WTC11 (cell line): ENCODE measurements at regions not wholly inside any gene's neighbourhood (a gene's known extent, or its start where the extent isn't known, plus 50 kb on each side); places are given as distances from the start of the nearest gene placed in this dataset.

Experiments
- ATAC-seq: fragments of 200-7000 bp; cut with Tn5 transposase; 2 replicates; pipeline ENCODE4 v1.10.0; 2021; ENCODE audit warnings: mild to moderate bottlenecking, moderate library complexity
- CTCF ChIA-PET: fragments of 300-600 bp; sonication (Branson Sonifier 250); formaldehyde crosslinking; loops from one replicate; lab custom pipeline; 2021; ENCODE audit warnings: antibody characterized with exemption; lab: Charles Lee
- POLR2A ChIA-PET: fragments of 350-600 bp; sonication (Branson Sonifier 250); formaldehyde crosslinking; loops from one replicate; lab custom pipeline; 2021; ENCODE audit warnings: antibody characterized with exemption; lab: Charles Lee
- DNase-seq: peaks from one replicate; pipeline ENCODE4 v3.0.0; 2021; ENCODE audit warnings: low spot score
- H3K27ac Mint-ChIP-seq: 2 replicates; pipeline ENCODE4 v1.8.0; 2021; ENCODE audit warnings: mixed read lengths
- H3K27me3 Mint-ChIP-seq: 2 replicates; pipeline ENCODE4 v1.8.0; 2021; ENCODE audit warnings: low read depth, mild to moderate bottlenecking, moderate library complexity, mixed read lengths
- H3K36me3 Mint-ChIP-seq: 2 replicates; pipeline ENCODE4 v1.8.0; 2021; ENCODE audit warnings: mixed read lengths
- H3K4me1 Mint-ChIP-seq: 2 replicates; pipeline ENCODE4 v1.8.0; 2022; ENCODE audit warnings: mixed read lengths
- H3K4me3 Mint-ChIP-seq: 2 replicates; pipeline ENCODE4 v1.8.0; 2021; ENCODE audit warnings: mild to moderate bottlenecking, moderate library complexity, mixed read lengths
- H3K9me3 Mint-ChIP-seq: 2 replicates; pipeline ENCODE4 v1.8.0; 2021; ENCODE audit warnings: mixed read lengths
- ATF6 ChIP-seq: sonication (generic); formaldehyde crosslinking; IDR thresholded peaks from 2 replicates; pipeline ENCODE4 v1.8.1; 2023; ENCODE audit warnings: mild to moderate bottlenecking, missing genetic modification reagents
- ELF4 ChIP-seq: sonication (generic); formaldehyde crosslinking; IDR thresholded peaks from 2 replicates; pipeline ENCODE4 v1.8.1; 2022; ENCODE audit warnings: low read depth, mild to moderate bottlenecking, moderate library complexity, missing genetic modification reagents
- FOXP1 ChIP-seq: sonication (generic); formaldehyde crosslinking; IDR thresholded peaks from 2 replicates; pipeline ENCODE4 v1.8.0; 2022; ENCODE audit warnings: missing genetic modification reagents, mild to moderate bottlenecking, moderate library complexity, borderline replicate concordance
- IRF2 ChIP-seq: sonication (generic); formaldehyde crosslinking; IDR thresholded peaks from 2 replicates; pipeline ENCODE4 v1.8.0; 2022; ENCODE audit warnings: low read depth, missing genetic modification reagents, borderline replicate concordance
- JUN ChIP-seq: sonication (generic); formaldehyde crosslinking; IDR thresholded peaks from 2 replicates; pipeline ENCODE4 v1.8.0; 2023; ENCODE audit warnings: mild to moderate bottlenecking, missing genetic modification reagents
- MAX ChIP-seq: sonication (generic); formaldehyde crosslinking; IDR thresholded peaks from 2 replicates; pipeline ENCODE4 v1.8.0; 2022; ENCODE audit warnings: mild to moderate bottlenecking, missing genetic modification reagents
- NR3C1 ChIP-seq: sonication (generic); formaldehyde crosslinking; conservative IDR thresholded peaks from 2 replicates; pipeline ENCODE4 v1.8.1; 2023; ENCODE audit warnings: low read depth, mild to moderate bottlenecking, missing genetic modification reagents
- OVOL2 ChIP-seq: fragments of 250-450 bp; sonication (Bioruptor Pico); IDR thresholded peaks from 2 replicates; pipeline ENCODE4 v1.9.0; 2021; ENCODE audit warnings: mild to moderate bottlenecking, borderline replicate concordance
- PRDM15 ChIP-seq: sonication (generic); formaldehyde crosslinking; IDR thresholded peaks from 2 replicates; pipeline ENCODE4 v1.8.0; 2022; ENCODE audit warnings: missing genetic modification reagents
- SMAD3 ChIP-seq: sonication (generic); formaldehyde crosslinking; IDR thresholded peaks from 2 replicates; pipeline ENCODE4 v1.8.0; 2022; ENCODE audit warnings: missing genetic modification reagents, mild to moderate bottlenecking, borderline replicate concordance
- TCF7 ChIP-seq: sonication (generic); formaldehyde crosslinking; IDR thresholded peaks from 2 replicates; pipeline ENCODE4 v1.8.0; 2022; ENCODE audit warnings: mild to moderate bottlenecking, low read depth, missing genetic modification reagents, moderate library complexity
- ZNF317 ChIP-seq: sonication (generic); formaldehyde crosslinking; IDR thresholded peaks from 2 replicates; pipeline ENCODE4 v1.8.1; 2023; ENCODE audit warnings: low read depth, mild to moderate bottlenecking, moderate library complexity, missing genetic modification reagents, borderline replicate concordance
- ZNF512 ChIP-seq: sonication (generic); formaldehyde crosslinking; IDR thresholded peaks from 2 replicates; pipeline ENCODE4 v1.8.1; 2022; ENCODE audit warnings: missing genetic modification reagents, borderline replicate concordance
- ZNF532 ChIP-seq: fragments of 250-450 bp; sonication (Bioruptor Pico); IDR thresholded peaks from 2 replicates; pipeline ENCODE4 v1.9.0; 2021; ENCODE audit warnings: mild to moderate bottlenecking, borderline replicate concordance
- ZSCAN18 ChIP-seq: fragments of 250-450 bp; sonication (Bioruptor Pico); IDR thresholded peaks from 2 replicates; pipeline ENCODE4 v2.1.2; 2022; ENCODE audit warnings: mild to moderate bottlenecking, moderate library complexity

- TF ChIP-seq IRF2 = no peak
- TF ChIP-seq MAX (CRISPR knock-in tag) = no peak
- TF ChIP-seq ATF6 (CRISPR knock-in tag) = no peak
- TF ChIP-seq ZNF512 = no peak
- POLR2A ChIA-PET = no interaction called here
- Mint-ChIP-seq H3K9me3 (no peaks in the 10 kb centered on the region), H3K4me1 (no peaks in the 10 kb centered on the region), H3K27ac (no peak overlapping the region), H3K27me3 (no peaks in the 10 kb centered on the region), H3K4me3 (no peak overlapping the region), H3K36me3 (no peaks in the 10 kb centered on the region)
- DNase-seq (no peak), ATAC-seq (no peak)
- CTCF ChIA-PET = no interaction called here
These were observed 84.4 kb downstream of the PLXNA1 start for GRCh38 chr3:127067116-127067910.

- H3K27ac Mint-ChIP-seq = no peak overlapping the region
- H3K4me3 Mint-ChIP-seq = no peak overlapping the region
- DNase-seq = no peak
- no peaks in the 10 kb centered on the region for H3K27me3 Mint-ChIP-seq
- TF ChIP-seq PRDM15 (CRISPR knock-in tag) (no peak), JUN (CRISPR knock-in tag) (no peak), ELF4 (CRISPR knock-in tag) (no peak), ZSCAN18 (no peak), ZNF317 (CRISPR knock-in tag) (no peak), NR3C1 (no peak), OVOL2 (CRISPR knock-in tag) (no peak), MAX (CRISPR knock-in tag) (no peak), ZNF532 (no peak), FOXP1 (no peak), TCF7 (CRISPR knock-in tag) (no peak), SMAD3 (CRISPR knock-in tag) (no peak)
- CTCF ChIA-PET = no interaction called here
- no peaks in the 10 kb centered on the region for H3K9me3 Mint-ChIP-seq
- POLR2A ChIA-PET = no interaction called here
- no peak for ATAC-seq
- no peaks in the 10 kb centered on the region for H3K4me1 Mint-ChIP-seq
- H3K36me3 Mint-ChIP-seq = no peaks in the 10 kb centered on the region
These were observed 85.3 kb downstream of the PLXNA1 start for GRCh38 chr3:127068111-127068810.
